Left renal cortex interstitium (tissue), 4 donors: ENCODE measurements at regions not wholly inside any gene's neighbourhood (a gene's known extent, or its start where the extent isn't known, plus 50 kb on each side); places are given as distances from the start of the nearest gene placed in this dataset.
"Not testable (repeated sequence)": the region's sequence is repeated elsewhere in the genome, so short reads cannot be mapped to it uniquely, and the experiment has no call there.

Source experiments
- DNase-seq, 4 donors: peaks; one replicate each; pipeline ENCODE4 v3.0.0-alpha.2; 2013; ENCODE audit warnings: low read depth in 4 of 4, low spot score in 2 of 4, missing footprints in 1 of 4

GRCh38 chr1:91604632-91605031, 104.0 kb downstream of the CDC7 start:
- DNase-seq, result no peak

- DNase-seq, result no peak
Observed at GRCh38 chr1:91605566-91605965, 104.9 kb downstream of the CDC7 start.

GRCh38 chr1:91606546-91607078, 106.0 kb downstream of the CDC7 start:
- no peak for DNase-seq

- not testable (repeated sequence) for DNase-seq
Observed at GRCh38 chr1:91607686-91608085, 107.0 kb downstream of the CDC7 start.

DNA sequence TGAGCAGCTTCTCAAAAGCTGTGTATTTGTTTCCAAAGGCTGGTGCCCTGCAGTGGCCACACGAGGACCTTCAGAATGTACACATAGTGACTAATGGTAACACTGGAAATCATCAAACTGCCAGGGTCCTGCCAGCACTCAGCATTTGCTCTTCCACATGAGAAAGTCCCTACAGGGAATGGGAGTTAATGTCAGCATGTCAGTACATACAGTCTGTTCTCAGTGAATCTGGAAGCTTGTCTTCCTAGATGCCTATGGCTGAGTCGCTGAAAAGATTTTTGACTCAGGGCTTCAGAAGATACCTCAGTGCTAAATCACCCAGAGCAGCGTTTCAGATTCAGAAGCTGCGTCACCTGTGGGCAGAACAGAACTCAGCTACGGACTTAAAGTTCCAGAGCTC, 108.2 kb downstream of the CDC7 start:
- no peak for DNase-seq

DNA sequence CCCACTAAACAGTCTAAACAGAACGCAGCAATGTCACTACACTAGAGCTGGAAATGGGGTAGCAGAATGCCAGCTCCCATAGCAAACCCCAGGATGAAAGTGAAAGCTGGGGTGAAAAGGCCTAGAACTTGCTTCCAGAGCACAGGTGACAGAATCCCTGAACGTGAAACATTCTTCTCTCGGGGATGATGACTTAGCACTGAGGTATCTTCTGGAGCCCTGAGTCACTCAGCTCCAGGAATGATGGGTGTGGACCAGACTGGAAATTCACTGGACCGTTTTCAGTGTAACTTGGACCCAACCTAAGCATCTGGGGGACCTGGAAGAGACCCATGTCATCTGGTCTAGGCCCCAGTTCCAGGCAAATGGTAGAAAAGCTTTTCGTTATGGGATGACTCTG, 108.9 kb downstream of the CDC7 start:
- no peak for DNase-seq

DNA sequence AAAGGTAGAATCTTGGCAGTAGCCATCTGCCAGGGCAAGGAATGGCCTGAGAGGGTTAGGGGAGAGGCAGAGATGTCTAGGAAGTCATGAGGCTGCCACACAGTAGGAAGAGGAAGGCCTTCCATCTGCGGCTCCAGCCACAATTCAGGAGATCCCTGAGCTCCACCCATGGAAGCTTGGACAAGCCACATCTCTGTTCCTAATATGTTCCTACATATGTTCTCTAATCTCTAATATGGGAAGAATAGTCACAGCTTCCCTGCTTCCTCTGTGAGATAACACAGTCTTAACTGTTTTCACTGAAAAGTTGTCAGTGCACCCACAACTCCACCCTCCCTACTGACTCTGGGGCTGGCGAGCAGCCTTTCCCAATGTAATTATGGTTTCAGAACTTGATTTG, 109.5 kb downstream of the CDC7 start:
- no peak for DNase-seq

GRCh38 chr1:91610789-91611188, 110.1 kb downstream of the CDC7 start:
- no peak for DNase-seq

GRCh38 chr1:91611483-91611917, 110.8 kb downstream of the CDC7 start:
- no peak for DNase-seq

- no peak for DNase-seq
Observed at GRCh38 chr1:91613595-91613994, 112.9 kb downstream of the CDC7 start.

GRCh38 chr1:91616712-91617111, 116.1 kb downstream of the CDC7 start:
- no peak for DNase-seq

DNA sequence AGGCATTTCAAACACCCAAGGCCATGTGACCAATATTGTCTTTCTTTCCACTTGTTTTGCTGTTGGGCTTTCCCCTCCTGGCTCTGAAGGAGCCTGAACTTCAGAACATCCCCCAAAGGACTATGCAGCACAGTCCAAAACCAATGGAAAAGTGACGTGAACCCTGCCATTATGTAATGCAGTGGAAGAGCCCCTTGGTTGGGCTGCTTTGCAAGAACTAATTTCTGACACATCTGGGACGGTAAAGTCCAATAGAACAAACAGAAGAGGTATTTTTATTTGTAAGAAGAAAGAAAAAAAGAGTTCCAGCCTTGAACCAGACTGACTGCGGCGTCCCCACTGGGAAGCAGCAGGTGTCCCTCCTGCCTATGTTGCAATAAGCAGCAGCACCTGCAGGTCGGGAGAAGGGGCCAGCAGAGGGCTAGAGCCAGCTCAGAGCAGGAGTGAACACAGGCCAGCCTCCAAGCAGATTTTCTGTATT, 116.7 kb downstream of the CDC7 start:
- no peak for DNase-seq

DNA sequence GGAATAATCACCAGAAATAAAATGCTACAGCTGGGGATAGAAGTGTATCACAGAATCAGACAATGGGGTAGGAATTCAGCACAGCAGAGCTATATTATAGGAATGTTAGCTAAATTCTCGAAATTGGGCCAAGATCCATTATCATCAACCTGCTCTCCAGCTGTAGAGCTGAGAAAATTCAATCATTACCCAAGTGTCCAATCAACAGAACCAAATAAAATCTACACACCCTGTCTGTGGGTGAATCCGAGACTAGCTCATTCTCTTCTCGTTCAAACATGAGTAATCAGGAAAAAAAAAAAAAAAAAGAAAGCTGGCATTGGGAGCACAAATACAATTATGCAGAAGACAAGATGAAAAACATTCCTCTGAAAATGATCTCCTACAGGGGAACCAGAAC, 119.2 kb downstream of the CDC7 start:
- no peak for DNase-seq

DNA sequence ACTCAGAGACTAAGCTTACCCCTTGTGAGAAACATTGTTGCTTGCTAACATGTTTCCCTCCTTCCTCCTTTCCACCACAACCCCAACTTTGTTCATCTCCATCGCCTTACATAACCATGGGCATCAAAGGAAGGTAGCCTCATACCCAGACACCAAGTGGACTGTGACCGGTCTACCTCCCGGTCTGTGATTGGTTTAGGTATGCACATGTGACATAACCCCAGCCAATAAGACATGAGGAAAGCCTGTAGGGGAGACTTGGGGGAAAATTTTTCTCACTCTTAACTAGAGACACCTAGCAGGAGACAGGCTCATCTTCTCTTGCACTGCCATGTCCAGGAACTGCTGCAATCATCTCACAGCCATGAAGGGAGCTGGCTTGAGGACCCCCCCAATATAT, 120.7 kb downstream of the CDC7 start:
- no peak for DNase-seq

DNA sequence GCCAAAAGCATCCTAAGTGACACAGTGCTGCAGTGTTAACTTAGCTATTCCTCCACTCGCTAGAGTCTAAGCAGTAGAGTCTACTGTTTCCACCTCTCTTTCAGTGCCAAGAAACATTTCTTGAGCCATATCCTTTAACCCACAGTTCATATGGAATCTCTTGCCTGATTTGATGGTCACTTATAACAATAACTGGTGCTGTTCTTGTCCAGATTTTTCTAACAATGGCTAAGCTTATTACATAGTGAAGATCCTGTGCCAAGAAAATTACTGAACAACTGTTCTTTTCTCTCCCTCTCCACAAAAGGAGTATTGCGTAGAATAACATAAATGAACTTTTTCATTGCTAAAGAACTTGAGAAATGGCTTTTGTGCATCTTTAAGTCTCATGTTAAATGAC, 121.3 kb downstream of the CDC7 start:
- DNase-seq, result no peak

- DNase-seq, result no peak
Observed at GRCh38 chr1:91622616-91623015, 122.0 kb downstream of the CDC7 start.

GRCh38 chr1:91623020-91623419, 122.4 kb downstream of the CDC7 start:
- DNase-seq, result no peak

DNA sequence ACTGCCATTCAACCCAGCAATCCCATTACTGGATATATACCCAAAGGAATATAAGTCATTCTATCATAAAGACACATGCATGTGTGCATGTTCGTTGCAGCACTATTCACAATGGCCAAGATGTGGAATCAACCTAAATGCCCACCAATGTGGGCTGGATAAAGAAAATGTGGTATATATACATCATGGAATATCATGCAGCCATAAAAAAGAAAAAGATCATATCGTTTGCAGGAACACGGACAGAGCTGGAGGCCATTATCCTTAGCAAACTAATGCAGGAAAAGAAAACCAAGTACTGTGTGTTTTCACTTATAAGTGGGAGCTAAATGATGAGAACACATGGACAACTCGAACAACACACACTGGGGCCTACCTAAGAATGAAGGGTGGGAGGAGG, 123.7 kb downstream of the CDC7 start:
- no peak for DNase-seq
